B cell (primary cell): ENCODE measurements at regions not wholly inside any gene's neighbourhood (a gene's known extent, or its start where the extent isn't known, plus 50 kb on each side); places are given as distances from the start of the nearest gene placed in this dataset. TPM values are rescaled to one million over a fixed set of nuclear protein-coding genes. Genes with fewer than 3 reads are reported as not detected.

Experiments used
- ATAC-seq: fragments of 200-7000 bp; cut with Tn5 transposase; one replicate; pipeline ENCODE4 v1.10.0; 2021; ENCODE audit warnings: low read depth, mild to moderate bottlenecking, moderate number of reproducible peaks, moderate library complexity
- CTCF ChIA-PET: fragments of 350-600 bp; sonication (Branson Sonifier 250); formaldehyde crosslinking; loops from one replicate; lab custom pipeline; 2021; ENCODE audit warnings: antibody characterized with exemption, inconsistent platforms; lab: Charles Lee
- POLR2A ChIA-PET: fragments of 350-600 bp; sonication (Branson Sonifier 250); formaldehyde crosslinking; loops from one replicate; lab custom pipeline; 2021; ENCODE audit warnings: antibody characterized with exemption; lab: Charles Lee
- DNase-seq: peaks from one replicate; pipeline ENCODE4 v3.0.0; 2013
- H2AFZ ChIP-seq: 2 replicates; pipeline ENCODE4 v1.6.1; 2012; ENCODE audit warnings: mild to moderate bottlenecking, low read depth, low read length; ENCODE audit not compliant: insufficient read depth, poor library complexity, severe bottlenecking
- H3K27ac ChIP-seq, 2 donors: 1 replicate in 1 of 2; 2 replicates in 1 of 2; pipeline ENCODE4 v1.5.1; 2012 to 2013; ENCODE audit warnings: low read length in 2 of 2, mild to moderate bottlenecking in 2 of 2, moderate library complexity in 1 of 2
- H3K27me3 ChIP-seq, 4 experiments: fragments of 200-600 bp in 1 of 4; sonication (generic) in 1 of 4; replicated peaks in 1 of 4; 1 replicate in 2 of 4; 2 replicates in 2 of 4; pipeline versions ENCODE4 v1.6.1 to v1.7.0; 2013 to 2016; ENCODE audit warnings: low read length in 3 of 4, mild to moderate bottlenecking in 2 of 4, mixed read lengths in 1 of 4, moderate library complexity in 1 of 4; ENCODE audit not compliant: insufficient read depth in 4 of 4, control insufficient read depth in 3 of 4; ENCODE audit errors: control extremely low read depth in 1 of 4
- H3K36me3 ChIP-seq, 2 experiments: replicated peaks in 1 of 2; 1 replicate in 1 of 2; 2 replicates in 1 of 2; pipeline versions ENCODE4 v1.6.1 to v1.7.1; 2013; ENCODE audit warnings: low read length in 1 of 2; ENCODE audit not compliant: insufficient read depth in 2 of 2, control insufficient read depth in 1 of 2; ENCODE audit errors: control extremely low read depth in 1 of 2, extremely low read depth in 1 of 2
- H3K4me1 ChIP-seq, 2 donors: fragments of 200-600 bp in 1 of 2; sonication (generic) in 1 of 2; 1 replicate in 1 of 2; 2 replicates in 1 of 2; pipeline versions ENCODE4 v1.5.1 to v1.6.1; 2013 to 2017; ENCODE audit warnings: low read length in 2 of 2; ENCODE audit not compliant: control insufficient read depth in 2 of 2, insufficient read depth in 2 of 2
- H3K4me2 ChIP-seq: replicated peaks from 2 replicates; pipeline ENCODE3; 2012; ENCODE audit warnings: mild to moderate bottlenecking, low read depth, low read length; ENCODE audit not compliant: poor library complexity, severe bottlenecking
- H3K4me3 ChIP-seq, 5 experiments: fragments of 200-600 bp in 1 of 5; sonication (generic) in 1 of 5; 1 replicate in 3 of 5; 2 replicates in 2 of 5; pipeline versions ENCODE4 v1.5.1 to v1.7.0; 2011 to 2016; ENCODE audit warnings: low read length in 4 of 5, mild to moderate bottlenecking in 4 of 5, low read depth in 2 of 5, control low read depth in 1 of 5, moderate library complexity in 1 of 5; ENCODE audit not compliant: insufficient read depth in 1 of 5; ENCODE audit errors: control extremely low read depth in 1 of 5, extremely low read depth in 1 of 5
- H3K79me2 ChIP-seq: fragments of 200-600 bp; sonication (generic); one replicate; pipeline ENCODE4 v1.6.0; 2016; ENCODE audit warnings: low read length; ENCODE audit not compliant: control insufficient read depth, insufficient read depth
- H3K9ac ChIP-seq: fragments of 200-600 bp; sonication (generic); 2 replicates; pipeline ENCODE4 v1.6.1; 2017; ENCODE audit warnings: mild to moderate bottlenecking, low read length, moderate library complexity
- H3K9me3 ChIP-seq, 3 donors: one replicate each; pipeline versions ENCODE4 v1.6.1 to v1.7.1; 2013; ENCODE audit warnings: low read length in 2 of 3; ENCODE audit not compliant: control insufficient read depth in 2 of 3, insufficient read depth in 1 of 3; ENCODE audit errors: control extremely low read depth in 1 of 3
- H4K20me1 ChIP-seq: 2 replicates; pipeline ENCODE4 v1.6.0; 2012; ENCODE audit warnings: mild to moderate bottlenecking, low read length; ENCODE audit not compliant: insufficient read depth, control insufficient read depth, poor library complexity, severe bottlenecking
- H3K27ac Mint-ChIP-seq: one replicate; pipeline ENCODE4 v1.8.0; 2021; ENCODE audit warnings: mixed read lengths
- H3K27me3 Mint-ChIP-seq: one replicate; pipeline ENCODE4 v1.8.0; 2021; ENCODE audit warnings: mixed read lengths
- H3K4me1 Mint-ChIP-seq: one replicate; pipeline ENCODE4 v1.8.0; 2021; ENCODE audit warnings: mixed read lengths
- H3K4me3 Mint-ChIP-seq: one replicate; pipeline ENCODE4 v1.8.0; 2021; ENCODE audit warnings: mixed read lengths
- H3K9me3 Mint-ChIP-seq: one replicate; pipeline ENCODE4 v1.8.0; 2022; ENCODE audit warnings: mixed read lengths; ENCODE audit not compliant: insufficient read depth
- CTCF ChIP-seq: fragments of 200-600 bp; IDR thresholded peaks from one replicate; pipeline ENCODE4 v1.8.0; 2022; ENCODE audit warnings: antibody characterized with exemption, mild to moderate bottlenecking
- EZH2 ChIP-seq: IDR thresholded peaks from 2 replicates; pipeline ENCODE4 v1.6.1; 2012; ENCODE audit warnings: borderline replicate concordance, low read depth, mild to moderate bottlenecking, moderate library complexity, low read length; ENCODE audit not compliant: insufficient read depth, poor library complexity, severe bottlenecking
- WGBS: methylation state at CpG from one replicate; pipeline ENCODE4 v1.1.5; 2013; ENCODE audit warnings: missing lambda C conversion rate; ENCODE audit not compliant: insufficient coverage; 5-methylcytosine and 5-hydroxymethylcytosine counted together
- intact Hi-C: fragments of 100-400 bp; cut with micrococcal nuclease; formaldehyde crosslinking; loops from one replicate; pipeline ENCODE4 v1.10.0; 2022
- small RNA-seq: library from RNA; depleted of rRNA; stranded (forward); fragments of <200 nt; gene quantifications from one replicate; pipeline ENCODE3, GENCODE V24; 2012; ENCODE audit warnings: low replicate concordance, low read depth; ENCODE audit not compliant: insufficient read length

GRCh38 chr4:79466621-79467020 lies 58.6 kb upstream of the GK2 start:
- ATAC-seq (no peak), DNase-seq (no peak)
- H3K4me3 Mint-ChIP-seq, result no peak overlapping the region
- Histone ChIP-seq H3K79me2 (no peaks in the 10 kb centered on the region), H3K27me3 (no peaks in the 10 kb centered on the region), H3K4me3 (no peak overlapping the region), H3K36me3 (no peaks in the 10 kb centered on the region), H3K4me1 (no peaks in the 10 kb centered on the region), H2AFZ (no peak overlapping the region), H3K27ac (no peak overlapping the region), H3K9me3 (no peaks in the 10 kb centered on the region), H4K20me1 (no peaks in the 10 kb centered on the region), H3K9ac (no peak overlapping the region), H3K4me2 (no peak overlapping the region)
- ChIA-PET CTCF (no interaction called here), POLR2A (no interaction called here)
- intact Hi-C loops, result no loop called here
- no CpG with 5 or more reads among the region's 1 CpG for WGBS
- no peak for TF ChIP-seq EZH2
- no peak for TF ChIP-seq CTCF
- no peak overlapping the region for H3K27ac Mint-ChIP-seq
- H3K9me3 Mint-ChIP-seq, result no peaks in the 10 kb centered on the region
- no peaks in the 10 kb centered on the region for H3K27me3 Mint-ChIP-seq
- H3K4me1 Mint-ChIP-seq, result no peaks in the 10 kb centered on the region

Small RNA genes in the stretch of these regions (small RNA-seq; reads per million reads assigned to genes)
- gene RF00072, result not detected
